ENCODE measurements at regions not wholly inside any gene's neighbourhood (a gene's known extent, or its start where the extent isn't known, plus 50 kb on each side); places are given as distances from the start of the nearest gene placed in this dataset.

GRCh38 chr11:13189561-13190426, 87.8 kb upstream of the BMAL1 start (continued):
- TF ChIP-seq, protein P1, sequence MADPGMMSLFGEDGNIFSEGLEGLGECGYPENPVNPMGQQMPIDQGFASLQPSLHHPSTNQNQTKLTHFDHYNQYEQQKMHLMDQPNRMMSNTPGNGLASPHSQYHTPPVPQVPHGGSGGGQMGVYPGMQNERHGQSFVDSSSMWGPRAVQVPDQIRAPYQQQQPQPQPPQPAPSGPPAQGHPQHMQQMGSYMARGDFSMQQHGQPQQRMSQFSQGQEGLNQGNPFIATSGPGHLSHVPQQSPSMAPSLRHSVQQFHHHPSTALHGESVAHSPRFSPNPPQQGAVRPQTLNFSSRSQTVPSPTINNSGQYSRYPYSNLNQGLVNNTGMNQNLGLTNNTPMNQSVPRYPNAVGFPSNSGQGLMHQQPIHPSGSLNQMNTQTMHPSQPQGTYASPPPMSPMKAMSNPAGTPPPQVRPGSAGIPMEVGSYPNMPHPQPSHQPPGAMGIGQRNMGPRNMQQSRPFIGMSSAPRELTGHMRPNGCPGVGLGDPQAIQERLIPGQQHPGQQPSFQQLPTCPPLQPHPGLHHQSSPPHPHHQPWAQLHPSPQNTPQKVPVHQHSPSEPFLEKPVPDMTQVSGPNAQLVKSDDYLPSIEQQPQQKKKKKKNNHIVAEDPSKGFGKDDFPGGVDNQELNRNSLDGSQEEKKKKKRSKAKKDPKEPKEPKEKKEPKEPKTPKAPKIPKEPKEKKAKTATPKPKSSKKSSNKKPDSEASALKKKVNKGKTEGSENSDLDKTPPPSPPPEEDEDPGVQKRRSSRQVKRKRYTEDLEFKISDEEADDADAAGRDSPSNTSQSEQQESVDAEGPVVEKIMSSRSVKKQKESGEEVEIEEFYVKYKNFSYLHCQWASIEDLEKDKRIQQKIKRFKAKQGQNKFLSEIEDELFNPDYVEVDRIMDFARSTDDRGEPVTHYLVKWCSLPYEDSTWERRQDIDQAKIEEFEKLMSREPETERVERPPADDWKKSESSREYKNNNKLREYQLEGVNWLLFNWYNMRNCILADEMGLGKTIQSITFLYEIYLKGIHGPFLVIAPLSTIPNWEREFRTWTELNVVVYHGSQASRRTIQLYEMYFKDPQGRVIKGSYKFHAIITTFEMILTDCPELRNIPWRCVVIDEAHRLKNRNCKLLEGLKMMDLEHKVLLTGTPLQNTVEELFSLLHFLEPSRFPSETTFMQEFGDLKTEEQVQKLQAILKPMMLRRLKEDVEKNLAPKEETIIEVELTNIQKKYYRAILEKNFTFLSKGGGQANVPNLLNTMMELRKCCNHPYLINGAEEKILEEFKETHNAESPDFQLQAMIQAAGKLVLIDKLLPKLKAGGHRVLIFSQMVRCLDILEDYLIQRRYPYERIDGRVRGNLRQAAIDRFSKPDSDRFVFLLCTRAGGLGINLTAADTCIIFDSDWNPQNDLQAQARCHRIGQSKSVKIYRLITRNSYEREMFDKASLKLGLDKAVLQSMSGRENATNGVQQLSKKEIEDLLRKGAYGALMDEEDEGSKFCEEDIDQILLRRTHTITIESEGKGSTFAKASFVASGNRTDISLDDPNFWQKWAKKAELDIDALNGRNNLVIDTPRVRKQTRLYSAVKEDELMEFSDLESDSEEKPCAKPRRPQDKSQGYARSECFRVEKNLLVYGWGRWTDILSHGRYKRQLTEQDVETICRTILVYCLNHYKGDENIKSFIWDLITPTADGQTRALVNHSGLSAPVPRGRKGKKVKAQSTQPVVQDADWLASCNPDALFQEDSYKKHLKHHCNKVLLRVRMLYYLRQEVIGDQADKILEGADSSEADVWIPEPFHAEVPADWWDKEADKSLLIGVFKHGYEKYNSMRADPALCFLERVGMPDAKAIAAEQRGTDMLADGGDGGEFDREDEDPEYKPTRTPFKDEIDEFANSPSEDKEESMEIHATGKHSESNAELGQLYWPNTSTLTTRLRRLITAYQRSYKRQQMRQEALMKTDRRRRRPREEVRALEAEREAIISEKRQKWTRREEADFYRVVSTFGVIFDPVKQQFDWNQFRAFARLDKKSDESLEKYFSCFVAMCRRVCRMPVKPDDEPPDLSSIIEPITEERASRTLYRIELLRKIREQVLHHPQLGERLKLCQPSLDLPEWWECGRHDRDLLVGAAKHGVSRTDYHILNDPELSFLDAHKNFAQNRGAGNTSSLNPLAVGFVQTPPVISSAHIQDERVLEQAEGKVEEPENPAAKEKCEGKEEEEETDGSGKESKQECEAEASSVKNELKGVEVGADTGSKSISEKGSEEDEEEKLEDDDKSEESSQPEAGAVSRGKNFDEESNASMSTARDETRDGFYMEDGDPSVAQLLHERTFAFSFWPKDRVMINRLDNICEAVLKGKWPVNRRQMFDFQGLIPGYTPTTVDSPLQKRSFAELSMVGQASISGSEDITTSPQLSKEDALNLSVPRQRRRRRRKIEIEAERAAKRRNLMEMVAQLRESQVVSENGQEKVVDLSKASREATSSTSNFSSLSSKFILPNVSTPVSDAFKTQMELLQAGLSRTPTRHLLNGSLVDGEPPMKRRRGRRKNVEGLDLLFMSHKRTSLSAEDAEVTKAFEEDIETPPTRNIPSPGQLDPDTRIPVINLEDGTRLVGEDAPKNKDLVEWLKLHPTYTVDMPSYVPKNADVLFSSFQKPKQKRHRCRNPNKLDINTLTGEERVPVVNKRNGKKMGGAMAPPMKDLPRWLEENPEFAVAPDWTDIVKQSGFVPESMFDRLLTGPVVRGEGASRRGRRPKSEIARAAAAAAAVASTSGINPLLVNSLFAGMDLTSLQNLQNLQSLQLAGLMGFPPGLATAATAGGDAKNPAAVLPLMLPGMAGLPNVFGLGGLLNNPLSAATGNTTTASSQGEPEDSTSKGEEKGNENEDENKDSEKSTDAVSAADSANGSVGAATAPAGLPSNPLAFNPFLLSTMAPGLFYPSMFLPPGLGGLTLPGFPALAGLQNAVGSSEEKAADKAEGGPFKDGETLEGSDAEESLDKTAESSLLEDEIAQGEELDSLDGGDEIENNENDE (IDR thresholded peaks at IDR 0.05; ENCODE audit: insufficient replicate concordance, low read length), result no peak
- no peak for TF ChIP-seq BRCA1 (IDR thresholded peaks at IDR 0.05; ENCODE audit: low read depth, low read length)
- TF ChIP-seq KDM4A (IDR thresholded peaks at IDR 0.05; ENCODE audit: low read depth, low read length, severe bottlenecking), result no peak
- TF ChIP-seq TAF7 (optimal IDR thresholded peaks at IDR 0.05; ENCODE audit: borderline replicate concordance, low read depth, low read length), result no peak
- TF ChIP-seq MAX (IDR thresholded peaks at IDR 0.05), result no peak
- TF ChIP-seq SAP30 (IDR thresholded peaks at IDR 0.05; ENCODE audit: insufficient read depth, insufficient replicate concordance, low read length), result no peak
- TF ChIP-seq GABPA (IDR thresholded peaks at IDR 0.05; ENCODE audit: borderline replicate concordance, insufficient read depth, low read length), result no peak
- TF ChIP-seq ZNF274 (IDR thresholded peaks at IDR 0.05; ENCODE audit: borderline replicate concordance, extremely low read depth, low read length), result no peak
- TF ChIP-seq NANOG (IDR thresholded peaks at IDR 0.05; ENCODE audit: insufficient read depth, low read depth, low read length, poor library complexity, severe bottlenecking), result no peak
